Neural progenitor cell (in vitro differentiated cells): ENCODE measurements at regions not wholly inside any gene's neighbourhood (a gene's known extent, or its start where the extent isn't known, plus 50 kb on each side); places are given as distances from the start of the nearest gene placed in this dataset.

ENCODE experiments used
- DNase-seq: peaks from one replicate; pipeline ENCODE4 v3.0.0-alpha.2; 2016; ENCODE audit warnings: low spot score
- H2AFZ ChIP-seq: fragments of 200-600 bp; sonication (generic); replicated peaks from 2 replicates; pipeline ENCODE4 v1.6.1; 2016; ENCODE audit warnings: antibody characterized with exemption
- H3F3A ChIP-seq: fragments of 200-600 bp; sonication (generic); 2 replicates; pipeline ENCODE4 v1.6.1; 2016; ENCODE audit warnings: antibody characterized with exemption, low read depth
- H3K27ac ChIP-seq: fragments of 200-600 bp; sonication (generic); 2 replicates; pipeline ENCODE4 v1.5.1; 2016; ENCODE audit warnings: mild to moderate bottlenecking
- H3K27me3 ChIP-seq: fragments of 200-600 bp; sonication (generic); 2 replicates; pipeline ENCODE4 v1.6.1; 2016; ENCODE audit warnings: mild to moderate bottlenecking, moderate library complexity
- H3K36me3 ChIP-seq: fragments of 200-600 bp; sonication (generic); 2 replicates; pipeline ENCODE4 v1.5.1; 2016
- H3K4me1 ChIP-seq: fragments of 200-600 bp; sonication (generic); 2 replicates; pipeline ENCODE4 v1.6.1; 2016; ENCODE audit warnings: mixed run types
- H3K4me2 ChIP-seq: fragments of 200-600 bp; sonication (generic); 2 replicates; pipeline ENCODE4 v1.6.1; 2016
- H3K4me3 ChIP-seq: fragments of 200-600 bp; sonication (generic); 2 replicates; pipeline ENCODE4 v1.5.1; 2016
- H3K79me2 ChIP-seq: fragments of 200-600 bp; sonication (generic); 2 replicates; pipeline ENCODE4 v1.6.1; 2016; ENCODE audit warnings: low read depth
- H3K9ac ChIP-seq: fragments of 200-600 bp; sonication (generic); 2 replicates; pipeline ENCODE4 v1.6.1; 2016
- H3K9me3 ChIP-seq: fragments of 200-600 bp; sonication (generic); 2 replicates; pipeline ENCODE4 v1.5.1; 2016; ENCODE audit warnings: low read depth
- H4K20me1 ChIP-seq: fragments of 200-600 bp; sonication (generic); 2 replicates; pipeline ENCODE4 v1.6.1; 2016; ENCODE audit warnings: low read depth
- H3K27ac Mint-ChIP-seq: 3 replicates; pipeline ENCODE4 v1.8.0; 2021; ENCODE audit warnings: mixed read lengths
- H3K27me3 Mint-ChIP-seq: 2 replicates; pipeline ENCODE4 v1.8.0; 2022; ENCODE audit warnings: low read depth, mild to moderate bottlenecking, inconsistent platforms, moderate library complexity, mixed read lengths; ENCODE audit not compliant: insufficient read depth
- H3K36me3 Mint-ChIP-seq: 3 replicates; pipeline ENCODE4 v1.8.0; 2021; ENCODE audit warnings: mixed read lengths
- H3K4me1 Mint-ChIP-seq: 3 replicates; pipeline ENCODE4 v1.8.0; 2021; ENCODE audit warnings: mixed read lengths
- H3K4me3 Mint-ChIP-seq: 3 replicates; pipeline ENCODE4 v1.8.0; 2021; ENCODE audit warnings: mild to moderate bottlenecking, moderate library complexity, mixed read lengths
- H3K9me3 Mint-ChIP-seq: 3 replicates; pipeline ENCODE4 v1.8.0; 2020; ENCODE audit warnings: mixed read lengths
- CTCF ChIP-seq: fragments of 200-600 bp; sonication (generic); IDR thresholded peaks from 2 replicates; pipeline ENCODE4 v1.5.1; 2017; ENCODE audit warnings: antibody characterized with exemption, mild to moderate bottlenecking
- EZH2 ChIP-seq: fragments of 200-600 bp; sonication (generic); IDR thresholded peaks from 2 replicates; pipeline ENCODE4 v1.6.1; 2017; ENCODE audit warnings: antibody characterized with exemption, mild to moderate bottlenecking, moderate library complexity
- EZH2phosphoT487 ChIP-seq: fragments of 200-600 bp; sonication (generic); IDR thresholded peaks from 2 replicates; pipeline ENCODE4 v1.6.1; 2017; ENCODE audit warnings: antibody characterized with exemption

- no peak overlapping the region for H3K4me3 ChIP-seq
- peaks cover 2% of the 10 kb centered on the region for H3K4me1 ChIP-seq
- no peak for TF ChIP-seq EZH2
- TF ChIP-seq CTCF, result no peak
- no peak for TF ChIP-seq EZH2phosphoT487
- no peak for DNase-seq
- H3K27me3 Mint-ChIP-seq, result peaks cover 6% of the 10 kb centered on the region
- no peaks in the 10 kb centered on the region for H4K20me1 ChIP-seq
- no peaks in the 10 kb centered on the region for H3K9me3 ChIP-seq
- H3F3A ChIP-seq, result no peaks in the 10 kb centered on the region
- H3K27ac Mint-ChIP-seq, result no peak overlapping the region
- no peaks in the 10 kb centered on the region for H3K9me3 Mint-ChIP-seq
- H3K4me1 Mint-ChIP-seq, result peaks cover 17% of the 10 kb centered on the region
- H3K4me3 Mint-ChIP-seq, result no peak overlapping the region
- no peaks in the 10 kb centered on the region for H3K36me3 Mint-ChIP-seq
- no peaks in the 10 kb centered on the region for H3K27me3 ChIP-seq
- no peak overlapping the region for H3K27ac ChIP-seq
- H3K4me2 ChIP-seq, result no peak overlapping the region
- no peaks in the 10 kb centered on the region for H3K36me3 ChIP-seq
- no peaks in the 10 kb centered on the region for H3K79me2 ChIP-seq
- H2AFZ ChIP-seq, result no peak overlapping the region
- no peak overlapping the region for H3K9ac ChIP-seq
Observed at GRCh38 chr9:89774858-89775370, 170.1 kb downstream of the GADD45G start.

DNA sequence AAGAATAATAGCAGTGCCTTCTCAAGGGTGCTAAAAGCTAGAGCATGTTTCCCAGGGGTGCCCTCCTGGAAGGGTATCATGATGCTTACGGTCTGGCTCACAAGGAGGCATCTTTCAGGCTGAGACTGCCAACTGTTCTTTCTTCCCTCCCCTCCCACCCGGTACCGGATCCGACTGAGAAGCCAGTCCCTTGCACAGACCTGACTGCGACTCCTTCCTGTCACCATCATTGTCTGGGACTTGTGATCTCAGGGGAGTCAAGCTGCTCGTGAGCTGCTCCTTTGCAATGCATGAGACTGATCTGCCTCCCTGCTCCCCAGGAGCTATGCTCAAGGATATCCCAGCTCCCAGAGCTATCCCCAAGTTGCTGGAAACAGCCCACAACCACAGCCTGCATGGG is 170.8 kb downstream of the GADD45G start:
- Histone ChIP-seq H3K4me2 (no peak overlapping the region), H3K27me3 (no peaks in the 10 kb centered on the region), H3K9ac (no peak overlapping the region), H3K9me3 (no peaks in the 10 kb centered on the region), H3K27ac (no peak overlapping the region), H3F3A (no peaks in the 10 kb centered on the region), H3K79me2 (no peaks in the 10 kb centered on the region), H3K4me3 (no peak overlapping the region), H4K20me1 (no peaks in the 10 kb centered on the region), H3K36me3 (no peaks in the 10 kb centered on the region), H3K4me1 (peaks cover 2% of the 10 kb centered on the region), H2AFZ (no peak overlapping the region)
- no peak overlapping the region for H3K27ac Mint-ChIP-seq
- no peaks in the 10 kb centered on the region for H3K36me3 Mint-ChIP-seq
- no peak for DNase-seq
- H3K4me3 Mint-ChIP-seq, result no peak overlapping the region
- peaks cover 6% of the 10 kb centered on the region for H3K27me3 Mint-ChIP-seq
- H3K9me3 Mint-ChIP-seq, result no peaks in the 10 kb centered on the region
- H3K4me1 Mint-ChIP-seq, result peaks cover 21% of the 10 kb centered on the region
- no peak for TF ChIP-seq EZH2
- no peak for TF ChIP-seq EZH2phosphoT487
- no peak for TF ChIP-seq CTCF

GRCh38 chr9:89776795-89777525 is 172.1 kb downstream of the GADD45G start:
- Mint-ChIP-seq H3K4me3 (no peak overlapping the region), H3K27ac (no peak overlapping the region), H3K27me3 (peaks cover 10% of the 10 kb centered on the region), H3K9me3 (no peaks in the 10 kb centered on the region), H3K36me3 (no peaks in the 10 kb centered on the region), H3K4me1 (peaks cover 23% of the 10 kb centered on the region)
- H3K79me2 ChIP-seq, result no peaks in the 10 kb centered on the region
- H3K4me2 ChIP-seq, result no peak overlapping the region
- H4K20me1 ChIP-seq, result no peaks in the 10 kb centered on the region
- H3F3A ChIP-seq, result no peaks in the 10 kb centered on the region
- no peaks in the 10 kb centered on the region for H3K27me3 ChIP-seq
- no peak overlapping the region for H2AFZ ChIP-seq
- H3K36me3 ChIP-seq, result no peaks in the 10 kb centered on the region
- H3K27ac ChIP-seq, result no peak overlapping the region
- no peak overlapping the region for H3K9ac ChIP-seq
- H3K4me1 ChIP-seq, result peaks cover 2% of the 10 kb centered on the region
- TF ChIP-seq EZH2phosphoT487, result no peak
- TF ChIP-seq EZH2, result no peak
- no peak for TF ChIP-seq CTCF
- DNase-seq, result no peak
- no peaks in the 10 kb centered on the region for H3K9me3 ChIP-seq
- H3K4me3 ChIP-seq, result no peak overlapping the region
